Activated T-cell treated with anti-CD3 and anti-CD28 coated beads, Interleukin-2, amount 50 U/mL, for 24 hours (primary cell): ENCODE measurements at regions not wholly inside any gene's neighbourhood (a gene's known extent, or its start where the extent isn't known, plus 50 kb on each side); places are given as distances from the start of the nearest gene placed in this dataset.
A peak's percentile ranks its signal among the peaks of the same experiment; 100 is the strongest.
"Not testable (repeated sequence)": the region's sequence is repeated elsewhere in the genome, so short reads cannot be mapped to it uniquely, and the experiment has no call there.

Experiments
- DNase-seq: peaks from one replicate; pipeline ENCODE4 v3.0.0-alpha.2; 2020
- H3K27ac Mint-ChIP-seq: 2 replicates; pipeline ENCODE4 v1.8.0; 2020; ENCODE audit warnings: mild to moderate bottlenecking, mixed read lengths
- H3K27me3 Mint-ChIP-seq: 2 replicates; pipeline ENCODE4 v1.8.0; 2020; ENCODE audit warnings: mixed read lengths
- H3K36me3 Mint-ChIP-seq: 2 replicates; pipeline ENCODE4 v1.8.0; 2020; ENCODE audit warnings: low read depth, mixed read lengths
- H3K4me1 Mint-ChIP-seq: 2 replicates; pipeline ENCODE4 v1.8.0; 2020; ENCODE audit warnings: low read depth, mixed read lengths
- H3K4me3 Mint-ChIP-seq: 2 replicates; pipeline ENCODE4 v1.8.0; 2020; ENCODE audit warnings: mild to moderate bottlenecking, moderate library complexity, mixed read lengths
- H3K9me3 Mint-ChIP-seq: 2 replicates; pipeline ENCODE4 v1.8.0; 2020; ENCODE audit warnings: mixed read lengths

- not testable (repeated sequence) for H3K27ac Mint-ChIP-seq, H3K36me3 Mint-ChIP-seq
These were observed 81.5 kb downstream of the TRIM69 start for GRCh38 chr15:44817797-44818196.

DNA sequence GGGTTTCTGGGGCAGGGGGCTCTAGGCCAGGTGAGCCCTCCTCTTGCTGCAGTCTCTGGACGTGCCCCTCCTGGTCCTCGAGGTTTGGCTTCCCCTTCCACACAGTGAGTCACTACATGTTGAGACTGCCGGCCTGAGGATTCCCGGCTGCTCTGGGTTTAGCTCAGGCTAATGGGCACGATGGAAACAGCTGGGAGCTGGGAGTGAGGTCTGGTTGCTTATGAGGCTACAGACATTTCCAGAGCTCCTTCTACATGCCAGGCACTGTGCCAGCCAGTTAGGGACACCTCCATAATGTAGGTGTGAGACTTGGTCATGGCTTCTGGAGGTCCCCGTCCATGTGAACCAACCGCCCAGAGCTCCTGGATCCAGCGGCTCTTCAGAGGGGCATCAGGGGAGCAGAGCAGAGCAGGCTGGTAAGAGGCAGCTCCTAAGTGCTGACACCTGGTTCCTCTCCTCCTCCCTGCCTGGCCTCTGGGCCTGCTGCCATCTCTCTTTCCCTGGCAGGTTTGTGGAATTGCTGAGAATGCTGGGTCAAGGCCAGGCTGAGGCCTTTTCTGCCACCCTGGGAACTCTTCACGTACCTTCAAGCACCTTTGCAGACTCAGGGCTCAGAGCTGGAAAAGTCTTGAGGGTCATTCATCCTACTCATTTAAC, 83.1 kb downstream of the TRIM69 start:
- H3K4me1 Mint-ChIP-seq, H3K27ac Mint-ChIP-seq, H3K4me3 Mint-ChIP-seq, H3K9me3 Mint-ChIP-seq, H3K36me3 Mint-ChIP-seq, DNase-seq, H3K27me3 Mint-ChIP-seq: not testable (repeated sequence)

More at GRCh38 chr15:44817797-44818196, 81.5 kb downstream of the TRIM69 start:
- H3K27me3 Mint-ChIP-seq, H3K4me3 Mint-ChIP-seq, DNase-seq, H3K4me1 Mint-ChIP-seq, H3K9me3 Mint-ChIP-seq: not testable (repeated sequence)

DNA sequence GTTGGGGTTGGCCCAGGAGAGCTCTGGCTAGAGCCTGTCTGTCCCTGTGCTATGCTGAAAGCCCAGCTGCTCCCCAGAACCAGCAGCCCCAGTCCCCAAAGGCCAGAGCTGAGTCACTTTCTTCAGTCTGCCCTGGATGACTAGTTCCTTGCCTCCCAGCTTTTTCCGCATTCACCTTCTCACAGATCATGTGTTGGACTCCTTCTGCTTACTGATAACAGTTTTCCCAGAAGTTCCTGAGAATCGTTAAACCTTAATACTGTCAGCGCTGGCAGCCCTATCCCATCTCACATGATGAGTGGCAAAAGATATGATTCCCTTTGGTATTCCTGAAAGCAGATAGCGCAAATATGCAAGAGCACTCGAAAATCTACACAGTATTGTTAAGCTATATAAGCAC, 84.2 kb downstream of the TRIM69 start:
- not testable (repeated sequence) for H3K4me3 Mint-ChIP-seq, H3K36me3 Mint-ChIP-seq

GRCh38 chr15:44820967-44821366, 84.6 kb downstream of the TRIM69 start:
- H3K9me3 Mint-ChIP-seq, result not testable (repeated sequence)

More for the DNA sequence above, 84.2 kb downstream of the TRIM69 start:
- not testable (repeated sequence) for H3K27ac Mint-ChIP-seq, H3K4me1 Mint-ChIP-seq, H3K27me3 Mint-ChIP-seq, DNase-seq, H3K9me3 Mint-ChIP-seq

DNA sequence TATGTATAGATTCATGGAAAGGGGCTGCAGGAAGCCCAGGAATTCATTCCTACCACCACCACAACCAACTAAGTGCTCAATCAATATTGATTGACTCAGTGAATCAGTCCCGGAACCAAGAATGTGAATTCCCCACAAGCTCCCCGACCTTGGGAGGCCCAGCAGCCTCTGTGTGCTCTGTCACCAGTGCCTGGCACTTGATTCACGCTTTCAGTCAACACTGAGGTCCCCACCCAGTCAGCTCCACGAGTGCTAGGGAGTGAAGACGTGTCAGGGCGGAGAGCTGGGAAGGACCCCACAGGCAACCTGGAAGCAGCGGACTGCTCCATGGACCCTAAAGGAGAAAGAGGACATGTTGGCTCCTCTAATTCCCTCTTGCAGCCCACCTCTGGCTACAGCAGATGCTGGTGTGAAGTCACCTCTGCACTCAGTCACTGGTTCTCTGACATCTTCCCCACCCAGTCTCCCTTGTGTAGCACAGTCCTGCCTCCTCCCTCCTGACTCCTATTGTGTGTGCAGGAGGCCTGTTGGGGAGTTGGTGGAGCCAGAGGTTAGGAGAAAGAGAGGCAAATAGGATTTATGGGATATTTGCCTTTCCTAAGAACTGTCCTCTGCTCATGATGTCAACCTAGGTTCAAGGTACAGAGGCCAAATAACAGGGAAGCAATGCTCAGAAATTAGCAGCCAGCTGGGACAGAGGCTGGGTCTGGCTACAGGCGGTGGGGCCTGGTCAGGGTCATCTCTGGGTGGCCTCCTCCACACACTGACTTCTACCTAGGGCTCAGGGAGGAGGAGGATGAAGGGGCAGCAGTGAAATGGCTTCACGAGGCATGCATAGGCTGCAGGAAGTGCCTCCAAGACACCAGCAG, 88.2 kb downstream of the TRIM69 start:
- not testable (repeated sequence) for DNase-seq, H3K27me3 Mint-ChIP-seq, H3K4me3 Mint-ChIP-seq, H3K9me3 Mint-ChIP-seq, H3K27ac Mint-ChIP-seq, H3K4me1 Mint-ChIP-seq, H3K36me3 Mint-ChIP-seq

More at GRCh38 chr15:44820967-44821366, 84.6 kb downstream of the TRIM69 start:
- H3K27ac Mint-ChIP-seq, H3K36me3 Mint-ChIP-seq, H3K4me3 Mint-ChIP-seq, DNase-seq, H3K4me1 Mint-ChIP-seq, H3K27me3 Mint-ChIP-seq: not testable (repeated sequence)

DNA sequence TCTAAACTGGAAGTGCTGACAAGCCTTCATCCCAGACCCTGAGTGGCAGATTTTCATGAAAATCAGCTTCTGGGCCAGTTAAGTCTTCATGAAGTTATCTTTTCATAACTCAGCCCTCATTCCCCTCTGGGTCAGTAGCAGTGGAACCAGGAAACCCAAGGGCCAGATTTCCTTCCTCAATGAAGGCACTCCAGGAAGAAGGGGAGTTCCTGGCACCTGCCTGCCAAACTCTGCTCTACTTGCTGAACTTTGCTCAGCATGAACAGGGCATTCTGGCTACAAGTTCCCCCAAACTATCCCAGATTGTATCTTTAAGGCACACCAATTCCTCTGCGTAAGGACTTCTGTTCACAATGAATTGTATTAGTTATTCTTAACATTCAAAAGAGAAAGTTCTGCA, 90.3 kb downstream of the TRIM69 start:
- not testable (repeated sequence) for H3K27me3 Mint-ChIP-seq

GRCh38 chr15:44828229-44828914, 92.0 kb downstream of the TRIM69 start:
- H3K36me3 Mint-ChIP-seq, DNase-seq, H3K27me3 Mint-ChIP-seq, H3K27ac Mint-ChIP-seq, H3K9me3 Mint-ChIP-seq, H3K4me3 Mint-ChIP-seq: not testable (repeated sequence)
- H3K4me1 Mint-ChIP-seq, result peaks cover 13% of the 10 kb centered on the region

More for the DNA sequence above, 90.3 kb downstream of the TRIM69 start:
- H3K36me3 Mint-ChIP-seq, H3K4me3 Mint-ChIP-seq, DNase-seq, H3K27ac Mint-ChIP-seq, H3K9me3 Mint-ChIP-seq: not testable (repeated sequence)
- peaks cover 10% of the 10 kb centered on the region for H3K4me1 Mint-ChIP-seq

DNA sequence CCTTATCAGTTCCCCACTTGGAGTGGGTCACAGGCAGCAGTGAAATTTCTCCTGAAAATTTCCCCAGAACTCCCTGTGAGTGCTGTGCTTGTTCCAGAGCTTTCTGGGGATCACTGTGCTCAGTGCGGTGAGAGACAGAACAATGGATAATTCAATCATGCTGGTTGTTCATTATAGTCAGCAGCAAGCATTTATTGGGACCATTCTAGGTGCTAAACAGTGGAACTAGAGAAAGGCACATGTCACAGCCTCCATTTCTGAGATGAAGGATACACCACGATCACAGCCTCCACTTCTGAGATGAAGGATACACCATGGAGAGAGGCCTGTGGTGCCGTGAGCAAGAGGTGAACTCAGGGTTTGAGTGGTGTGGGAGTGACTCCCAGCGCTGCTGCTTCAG, 92.8 kb downstream of the TRIM69 start:
- not testable (repeated sequence) for H3K27me3 Mint-ChIP-seq, H3K4me3 Mint-ChIP-seq, H3K27ac Mint-ChIP-seq, DNase-seq, H3K9me3 Mint-ChIP-seq, H3K36me3 Mint-ChIP-seq
- H3K4me1 Mint-ChIP-seq, result peaks cover 13% of the 10 kb centered on the region

DNA sequence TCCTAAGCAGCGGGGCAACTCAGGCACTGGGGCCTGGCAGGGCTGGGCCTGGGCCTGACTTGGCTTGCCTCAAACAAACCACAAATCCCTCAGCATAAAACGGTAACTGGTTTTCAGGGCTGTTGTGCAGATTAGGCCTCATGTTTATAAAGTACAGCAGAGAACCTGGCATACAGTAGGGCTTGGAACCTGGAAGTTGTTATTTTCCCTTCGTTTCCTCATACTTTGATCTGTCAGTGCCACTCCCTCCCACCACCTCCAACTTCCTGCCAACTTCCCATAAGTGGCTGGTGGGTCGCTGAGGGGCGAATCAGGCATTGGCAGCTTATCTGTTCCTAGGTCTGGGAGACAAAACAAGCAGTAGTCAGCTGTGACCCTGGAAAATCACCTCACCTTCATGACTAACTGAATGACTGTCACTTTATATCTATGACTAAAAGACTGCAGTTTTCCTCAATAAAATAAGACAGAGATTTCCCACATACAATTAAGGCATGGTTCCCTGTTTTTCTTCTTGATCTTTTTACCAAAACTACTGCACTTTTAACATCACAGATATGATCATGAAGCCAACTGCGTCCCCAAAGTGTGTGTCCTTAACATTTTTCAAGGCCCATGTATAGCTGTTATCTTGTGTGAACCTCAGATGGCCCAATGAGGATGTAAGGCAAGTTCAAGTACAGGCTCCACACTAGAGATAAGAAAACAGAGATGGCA, 94.5 kb downstream of the TRIM69 start:
- H3K36me3 Mint-ChIP-seq, result not testable (repeated sequence)

DNA sequence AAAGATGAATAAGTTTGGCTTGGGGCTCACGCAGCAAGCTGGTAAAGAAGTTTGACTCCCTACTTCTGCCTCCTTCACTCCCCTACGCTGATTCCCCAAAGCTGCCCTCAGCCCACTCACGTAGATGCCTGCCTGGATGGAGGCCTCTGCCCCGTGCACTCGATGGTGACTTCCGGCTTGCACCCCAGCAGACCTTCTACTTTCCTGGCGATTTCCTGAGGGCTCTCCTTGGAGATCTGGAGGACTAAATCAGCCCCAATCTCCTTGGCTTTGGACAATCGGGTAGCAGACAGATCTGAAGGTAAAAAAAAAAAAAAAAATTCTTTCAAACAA, 95.0 kb downstream of the TRIM69 start:
- H3K27me3 Mint-ChIP-seq, H3K9me3 Mint-ChIP-seq, H3K36me3 Mint-ChIP-seq, DNase-seq, H3K4me3 Mint-ChIP-seq: not testable (repeated sequence)
- Mint-ChIP-seq H3K4me1 (peaks cover 13% of the 10 kb centered on the region), H3K27ac (peak overlapping the region; percentile 79)

More for the DNA sequence above, 94.5 kb downstream of the TRIM69 start:
- Mint-ChIP-seq H3K4me1 (peaks cover 13% of the 10 kb centered on the region), H3K27ac (peak overlapping the region; percentile 79)
- DNase-seq, H3K27me3 Mint-ChIP-seq, H3K4me3 Mint-ChIP-seq, H3K9me3 Mint-ChIP-seq: not testable (repeated sequence)

GRCh38 chr15:44832133-44832532, 95.8 kb downstream of the TRIM69 start:
- H3K36me3 Mint-ChIP-seq, H3K9me3 Mint-ChIP-seq, H3K27ac Mint-ChIP-seq, H3K4me3 Mint-ChIP-seq, H3K27me3 Mint-ChIP-seq, DNase-seq: not testable (repeated sequence)
- peaks cover 13% of the 10 kb centered on the region for H3K4me1 Mint-ChIP-seq

GRCh38 chr15:44833081-44833480, 96.8 kb downstream of the TRIM69 start:
- DNase-seq, H3K27me3 Mint-ChIP-seq, H3K9me3 Mint-ChIP-seq, H3K36me3 Mint-ChIP-seq, H3K4me3 Mint-ChIP-seq, H3K27ac Mint-ChIP-seq: not testable (repeated sequence)
- H3K4me1 Mint-ChIP-seq, result peaks cover 13% of the 10 kb centered on the region

DNA sequence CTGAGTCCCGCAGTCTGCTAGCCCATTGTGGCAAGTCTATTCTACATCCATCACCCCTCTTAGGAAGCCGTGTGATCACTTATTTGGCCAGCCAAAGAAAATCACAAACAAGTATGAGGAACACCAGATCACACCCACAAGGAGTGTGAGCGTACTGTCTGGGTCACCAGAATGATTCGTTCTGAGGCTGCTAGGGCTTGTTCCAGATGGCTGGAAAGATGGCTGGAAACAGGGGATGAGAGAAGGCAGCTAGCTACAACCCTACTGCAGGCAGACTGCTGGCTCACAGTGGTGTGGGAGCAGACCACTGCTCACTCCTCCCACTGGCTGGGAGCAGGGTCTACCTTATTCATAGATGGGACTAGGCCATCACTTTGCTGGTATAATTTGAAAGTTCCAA, 97.4 kb downstream of the TRIM69 start:
- not testable (repeated sequence) for H3K27me3 Mint-ChIP-seq, H3K9me3 Mint-ChIP-seq, H3K27ac Mint-ChIP-seq, H3K36me3 Mint-ChIP-seq, H3K4me3 Mint-ChIP-seq, DNase-seq
- H3K4me1 Mint-ChIP-seq, result peaks cover 15% of the 10 kb centered on the region

DNA sequence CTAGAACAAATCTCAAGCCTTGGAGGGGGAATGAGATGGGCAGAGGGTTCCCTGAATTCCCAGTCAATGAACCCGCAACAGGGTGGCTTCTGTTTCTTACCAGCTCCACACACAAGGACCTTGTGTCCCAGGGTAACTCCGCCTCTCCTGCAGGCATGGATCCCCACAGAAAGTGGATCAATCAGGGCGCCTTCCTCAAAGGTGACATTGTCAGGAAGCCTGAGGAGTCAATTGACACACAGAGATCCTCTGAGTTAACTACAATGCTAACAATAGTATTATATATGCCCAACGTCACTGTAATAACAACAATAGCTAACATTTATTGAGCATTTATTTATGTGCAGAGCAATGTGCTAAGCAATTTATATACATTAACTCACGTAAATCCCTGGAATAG, 98.8 kb downstream of the TRIM69 start:
- not testable (repeated sequence) for DNase-seq, H3K27ac Mint-ChIP-seq, H3K27me3 Mint-ChIP-seq, H3K36me3 Mint-ChIP-seq, H3K4me3 Mint-ChIP-seq, H3K9me3 Mint-ChIP-seq
- peaks cover 20% of the 10 kb centered on the region for H3K4me1 Mint-ChIP-seq
